Small intestine (tissue), 7 donors: ENCODE measurements at regions not wholly inside any gene's neighbourhood (a gene's known extent, or its start where the extent isn't known, plus 50 kb on each side); places are given as distances from the start of the nearest gene placed in this dataset.
"Not testable (repeated sequence)": the region's sequence is repeated elsewhere in the genome, so short reads cannot be mapped to it uniquely, and the experiment has no call there.

ENCODE experiments used
- DNase-seq, 2 donors: peaks; one replicate each; pipeline versions ENCODE4 v3.0.0 to v3.0.0-alpha.2; 2013
- FAIRE-seq: peaks from 2 replicates; lab custom pipeline; 2012; peaks lifted over from hg19 to GRCh38; lab: Jason Lieb, UNC
- H3K27ac ChIP-seq, 3 donors: one replicate each; pipeline ENCODE4 v1.5.1; 2013; ENCODE audit warnings: low read length in 2 of 3, mild to moderate bottlenecking in 2 of 3, control low read depth in 1 of 3, inconsistent platforms in 1 of 3, low read depth in 1 of 3, moderate library complexity in 1 of 3
- H3K27me3 ChIP-seq, 3 donors: one replicate each; pipeline ENCODE4 v1.6.1; 2013; ENCODE audit warnings: low read length in 3 of 3, inconsistent platforms in 1 of 3; ENCODE audit not compliant: control insufficient read depth in 3 of 3, insufficient read depth in 3 of 3
- H3K36me3 ChIP-seq, 3 donors: one replicate each; pipeline ENCODE4 v1.6.1; 2013; ENCODE audit warnings: low read length in 3 of 3, inconsistent platforms in 1 of 3, low read depth in 1 of 3, mild to moderate bottlenecking in 1 of 3, moderate library complexity in 1 of 3; ENCODE audit not compliant: control insufficient read depth in 3 of 3, insufficient read depth in 2 of 3
- H3K4me1 ChIP-seq, 3 donors: one replicate each; pipeline ENCODE4 v1.6.1; 2013; ENCODE audit warnings: low read length in 2 of 3, inconsistent platforms in 1 of 3, low read depth in 1 of 3, mild to moderate bottlenecking in 1 of 3, moderate library complexity in 1 of 3; ENCODE audit not compliant: control insufficient read depth in 3 of 3, insufficient read depth in 2 of 3
- H3K4me3 ChIP-seq, 3 donors: one replicate each; pipeline ENCODE4 v1.5.1; 2013; ENCODE audit warnings: low read length in 3 of 3, control low read depth in 1 of 3, inconsistent platforms in 1 of 3, low read depth in 1 of 3, mild to moderate bottlenecking in 1 of 3, moderate library complexity in 1 of 3
- H3K9me3 ChIP-seq, 2 donors: one replicate each; pipeline ENCODE4 v1.6.1; 2013; ENCODE audit warnings: low read depth in 1 of 2, low read length in 1 of 2; ENCODE audit not compliant: control insufficient read depth in 2 of 2, insufficient read depth in 1 of 2
- WGBS, 3 donors: extraction: QIAGEN DNeasy Blood & Tissue Kit; methylation state at CpG; one replicate each; pipeline ENCODE4 v1.1.7; 2013; 5-methylcytosine and 5-hydroxymethylcytosine counted together
- donor health status: healthy with polysubstance abuse.
- donor health status: control.
- donor health status: control.
- donor health status: Bipolar disorder and iron deficiency.
- donor health status: healthy.

- FAIRE-seq = no peak
- no peaks in the 10 kb centered on the region for H3K36me3 ChIP-seq
- no peak overlapping the region for H3K4me3 ChIP-seq
- H3K27me3 ChIP-seq = no peaks in the 10 kb centered on the region
- DNase-seq = no peak
- H3K27ac ChIP-seq = no peak overlapping the region
- H3K9me3 ChIP-seq = peaks cover 0 to 3% of the 10 kb centered on the region in 2 donors
- H3K4me1 ChIP-seq = no peaks in the 10 kb centered on the region
Observed at GRCh38 chr10:2548071-2548470, 519.3 kb upstream of the PFKP start.

- 15 to 40% (median 31%) methylated on average over 4 of the region's 4 CpGs for WGBS, 3 donors
- H3K9me3 ChIP-seq = no peaks in the 10 kb centered on the region
- no peaks in the 10 kb centered on the region for H3K36me3 ChIP-seq
- no peak overlapping the region for H3K4me3 ChIP-seq
- DNase-seq (no peak), FAIRE-seq (no peak)
- no peaks in the 10 kb centered on the region for H3K4me1 ChIP-seq
- no peak overlapping the region for H3K27ac ChIP-seq
- H3K27me3 ChIP-seq = no peaks in the 10 kb centered on the region
Observed at GRCh38 chr10:2547606-2548005, 519.7 kb upstream of the PFKP start.

- H3K36me3 ChIP-seq, H3K27ac ChIP-seq, H3K4me3 ChIP-seq, H3K27me3 ChIP-seq, FAIRE-seq, H3K4me1 ChIP-seq, DNase-seq, H3K9me3 ChIP-seq: not testable (repeated sequence)
- 67 to 90% (median 76%) methylated on average over 3 of the region's 3 CpGs for whole genome bisulfite sequencing, 3 donors
Observed at GRCh38 chr10:2546894-2547293, 520.5 kb upstream of the PFKP start.

- Histone ChIP-seq H3K4me3 (no peak overlapping the region), H3K9me3 (no peaks in the 10 kb centered on the region), H3K27me3 (no peaks in the 10 kb centered on the region), H3K4me1 (no peaks in the 10 kb centered on the region), H3K36me3 (no peaks in the 10 kb centered on the region), H3K27ac (no peak overlapping the region)
- no peak for DNase-seq
- no peak for FAIRE-seq
- 73 to 80% (median 78%) methylated on average over 3 of the region's 3 CpGs for WGBS, 3 donors
Observed at GRCh38 chr10:2543974-2544373, 523.4 kb upstream of the PFKP start.

GRCh38 chr10:2543142-2543886 is 524.0 kb upstream of the PFKP start:
- H3K36me3 ChIP-seq = no peaks in the 10 kb centered on the region
- 77 to 89% (median 87%) methylated on average over 17 of the region's 17 CpGs for WGBS, 3 donors
- no peaks in the 10 kb centered on the region for H3K4me1 ChIP-seq
- no peaks in the 10 kb centered on the region for H3K9me3 ChIP-seq
- FAIRE-seq (no peak), DNase-seq (no peak)
- H3K4me3 ChIP-seq = no peak overlapping the region
- no peaks in the 10 kb centered on the region for H3K27me3 ChIP-seq
- H3K27ac ChIP-seq = no peak overlapping the region

- WGBS, 3 donors = 54 to 73% (median 59%) methylated on average over 4 of the region's 4 CpGs
- H3K27ac ChIP-seq = no peak overlapping the region
Observed at GRCh38 chr10:2541176-2541575, 526.2 kb upstream of the PFKP start.

GRCh38 chr10:2529945-2530344 is 537.4 kb upstream of the PFKP start:
- no peaks in the 10 kb centered on the region for H3K4me1 ChIP-seq
- no peak overlapping the region for H3K4me3 ChIP-seq
- FAIRE-seq = no peak
- no peaks in the 10 kb centered on the region for H3K27me3 ChIP-seq
- H3K36me3 ChIP-seq = no peaks in the 10 kb centered on the region
- no peak for DNase-seq
- WGBS, 3 donors = 51 to 64% (median 56%) methylated on average over 5 of the region's 5 CpGs
- H3K27ac ChIP-seq = no peak overlapping the region
- H3K9me3 ChIP-seq = peaks cover 0 to 4% of the 10 kb centered on the region in 2 donors

More at GRCh38 chr10:2541176-2541575, 526.2 kb upstream of the PFKP start:
- FAIRE-seq (no peak), DNase-seq (no peak)
- no peaks in the 10 kb centered on the region for H3K9me3 ChIP-seq
- no peaks in the 10 kb centered on the region for H3K4me1 ChIP-seq
- no peaks in the 10 kb centered on the region for H3K36me3 ChIP-seq
- no peak overlapping the region for H3K4me3 ChIP-seq
- no peaks in the 10 kb centered on the region for H3K27me3 ChIP-seq

GRCh38 chr10:2525781-2526180 is 541.6 kb upstream of the PFKP start:
- Histone ChIP-seq H3K36me3 (no peaks in the 10 kb centered on the region), H3K9me3 (peaks cover 0 to 4% of the 10 kb centered on the region in 2 donors), H3K27ac (no peak overlapping the region), H3K4me1 (no peaks in the 10 kb centered on the region), H3K4me3 (no peak overlapping the region), H3K27me3 (no peaks in the 10 kb centered on the region)
- FAIRE-seq (no peak), DNase-seq (no peak)
- 72 to 87% (median 83%) methylated on average over 12 of the region's 12 CpGs for WGBS, 3 donors

- no peak overlapping the region for H3K4me3 ChIP-seq
- H3K9me3 ChIP-seq = peaks cover 0 to 3% of the 10 kb centered on the region in 2 donors
- FAIRE-seq (no peak), DNase-seq (no peak)
- no peaks in the 10 kb centered on the region for H3K4me1 ChIP-seq
- no peaks in the 10 kb centered on the region for H3K27me3 ChIP-seq
- no peak overlapping the region for H3K27ac ChIP-seq
- H3K36me3 ChIP-seq = no peaks in the 10 kb centered on the region
- 81 to 89% (median 86%) methylated on average over 8 of the region's 8 CpGs for WGBS, 3 donors
Observed at GRCh38 chr10:2519139-2519538, 548.2 kb upstream of the PFKP start.
